ENCODE measurements at regions not wholly inside any gene's neighbourhood (a gene's known extent, or its start where the extent isn't known, plus 50 kb on each side); places are given as distances from the start of the nearest gene placed in this dataset.

DNA sequence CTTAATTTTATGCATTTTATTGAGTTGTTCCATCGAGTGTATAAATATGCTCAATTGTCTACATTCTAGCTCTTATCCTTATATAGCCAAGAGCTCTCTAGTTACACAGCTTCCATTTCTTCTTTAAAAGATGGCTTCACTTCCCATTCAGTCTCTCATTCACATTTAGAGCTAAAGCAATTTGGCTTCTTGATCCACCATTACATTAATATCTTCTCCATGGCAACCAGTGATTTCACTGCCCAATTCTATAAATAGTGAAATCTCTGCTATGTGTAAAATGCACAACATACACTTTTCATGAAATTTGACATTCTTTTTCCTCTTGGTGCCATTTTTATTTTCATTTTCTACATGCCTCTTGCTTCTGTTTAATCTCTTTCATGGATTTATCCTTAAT, 696.9 kb upstream of the ATXN8OS start:
- no peak for DNase-seq

DNA sequence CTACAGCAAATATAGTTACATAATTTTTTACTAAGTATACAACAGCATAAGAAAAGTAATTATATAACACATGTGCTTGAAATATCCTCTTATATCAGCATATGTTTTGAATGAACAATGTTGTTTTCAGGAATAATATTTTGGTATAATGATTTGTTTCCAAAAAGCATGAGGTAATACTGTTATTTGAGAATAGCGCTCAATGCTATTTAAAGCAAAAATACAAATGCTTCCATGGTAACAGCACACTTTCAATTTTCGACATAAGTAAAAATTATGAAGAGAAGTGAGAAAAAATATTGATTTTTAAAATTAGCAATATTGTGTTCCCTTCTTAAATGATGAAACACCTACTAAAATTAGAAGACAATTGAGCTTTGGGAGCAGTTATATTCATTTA, 715.9 kb upstream of the ATXN8OS start:
- no peak for DNase-seq

DNA sequence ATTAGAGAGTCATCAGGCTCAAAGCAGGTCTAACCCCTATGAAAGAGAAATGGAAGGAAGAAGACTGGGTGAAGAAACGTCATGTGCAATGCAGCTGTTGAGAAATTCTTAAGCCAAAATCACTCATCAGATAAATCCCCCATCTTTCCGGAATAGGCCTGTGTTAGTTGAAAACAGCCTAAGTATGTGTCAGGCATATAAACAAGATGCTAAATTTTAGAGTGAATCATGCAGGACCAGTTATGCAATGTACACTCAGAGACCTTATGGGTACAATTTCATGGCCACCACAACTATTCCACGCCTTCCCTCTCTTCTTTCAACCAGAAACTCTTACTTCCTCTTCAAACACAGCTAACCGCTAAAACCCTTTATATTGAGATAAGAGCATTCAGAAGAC, 717.7 kb upstream of the ATXN8OS start:
- DNase-seq = no peak

DNA sequence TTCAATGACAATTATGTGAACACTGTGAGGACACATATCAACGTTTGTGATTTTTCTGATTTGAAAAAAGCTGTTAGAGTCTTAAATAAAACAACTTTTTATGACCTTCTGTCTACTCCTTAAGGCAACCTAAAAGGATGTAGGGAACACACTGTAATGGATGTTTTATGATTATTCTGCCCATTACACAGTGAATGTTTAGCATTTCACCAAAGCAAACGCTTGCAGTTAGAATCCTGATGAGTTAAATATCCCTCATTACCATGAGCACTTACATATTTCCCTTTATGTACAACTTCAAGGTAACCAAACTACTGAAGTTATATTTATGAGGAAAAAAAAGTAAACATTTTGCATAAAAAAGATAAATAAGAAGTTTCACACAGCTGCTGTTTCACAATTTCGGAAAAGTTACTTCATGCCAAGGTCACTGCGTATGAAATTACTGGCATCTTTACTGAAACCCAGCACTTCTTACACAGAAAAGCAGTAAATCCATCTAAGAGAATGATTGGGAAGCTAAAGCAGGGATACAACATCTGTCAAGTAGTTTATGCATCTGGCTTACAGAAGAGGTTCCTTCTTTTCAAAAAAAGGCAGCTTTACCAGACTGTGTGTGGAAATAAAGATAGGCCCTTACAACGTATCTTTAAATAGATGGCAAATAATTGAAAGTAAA, 733.7 kb upstream of the ATXN8OS start:
- no peak for DNase-seq

GRCh38 chr13:69363360-69363759, 744.3 kb upstream of the ATXN8OS start:
- no peak for DNase-seq

- no peak for DNase-seq
These were observed 776.4 kb upstream of the ATXN8OS start for GRCh38 chr13:69331245-69331644.

- peak; percentile 36 for DNase-seq
These were observed 783.3 kb upstream of the ATXN8OS start for GRCh38 chr13:69324090-69324886.

DNA sequence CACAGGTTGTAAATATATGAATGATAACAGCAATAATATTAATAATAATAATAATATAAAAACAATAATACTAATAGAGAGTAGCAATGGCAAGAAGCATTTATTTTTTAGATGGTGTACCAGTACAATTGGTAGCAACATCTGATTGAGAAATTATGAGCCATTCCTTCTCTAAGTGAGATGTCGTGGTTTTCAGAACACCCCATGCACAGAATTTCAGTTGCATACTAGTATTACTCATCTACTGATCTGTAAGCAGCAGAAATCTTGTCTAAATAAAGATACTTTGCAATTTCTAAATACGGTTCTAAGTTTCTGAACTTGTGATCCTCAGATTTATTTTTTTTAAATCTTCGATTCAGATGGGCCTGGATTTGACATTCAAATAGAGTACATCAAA, 788.0 kb upstream of the ATXN8OS start:
- DNase-seq = no peak

- DNase-seq = no peak
These were observed 792.6 kb upstream of the ATXN8OS start for GRCh38 chr13:69315039-69315438.

DNA sequence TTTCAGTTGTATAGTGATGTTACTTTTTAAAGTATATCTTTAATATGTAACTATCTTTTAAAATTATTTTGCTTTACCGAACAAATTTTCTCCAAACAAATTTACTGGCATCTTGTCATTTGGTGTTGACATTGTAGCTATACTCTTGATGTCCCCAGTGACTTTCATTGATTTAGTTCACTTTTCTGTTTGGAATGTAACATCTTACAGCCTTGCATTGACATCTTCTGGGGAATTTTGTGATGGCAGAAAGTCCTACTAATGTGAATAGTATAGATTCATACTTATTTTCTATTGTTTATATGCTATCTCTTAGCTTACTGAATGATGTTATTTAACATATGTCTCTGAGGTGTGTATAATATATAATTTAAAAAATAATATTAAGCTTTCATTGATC, 800.9 kb upstream of the ATXN8OS start:
- DNase-seq = no peak

DNA sequence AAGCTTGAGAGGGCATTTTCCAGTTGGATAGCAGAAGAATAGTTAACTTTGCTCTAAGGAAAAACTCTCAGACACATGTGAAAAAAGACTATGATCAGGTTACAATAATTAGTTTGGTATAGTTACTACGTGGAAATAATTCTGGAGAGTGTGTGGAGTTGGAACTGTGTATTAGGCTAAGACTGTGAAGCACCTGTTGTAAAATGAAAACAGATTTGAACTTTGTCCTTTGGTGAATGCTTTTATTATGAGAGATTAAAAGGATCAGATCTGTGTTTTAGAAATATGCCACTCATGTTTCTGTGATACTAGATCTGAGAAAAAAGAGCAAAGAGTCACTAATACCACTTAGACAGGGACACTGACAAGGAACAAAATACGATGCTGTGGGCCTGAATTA, 807.5 kb upstream of the ATXN8OS start:
- no peak for DNase-seq

- DNase-seq = no peak
These were observed 811.5 kb upstream of the ATXN8OS start for GRCh38 chr13:69296130-69296529.

DNA sequence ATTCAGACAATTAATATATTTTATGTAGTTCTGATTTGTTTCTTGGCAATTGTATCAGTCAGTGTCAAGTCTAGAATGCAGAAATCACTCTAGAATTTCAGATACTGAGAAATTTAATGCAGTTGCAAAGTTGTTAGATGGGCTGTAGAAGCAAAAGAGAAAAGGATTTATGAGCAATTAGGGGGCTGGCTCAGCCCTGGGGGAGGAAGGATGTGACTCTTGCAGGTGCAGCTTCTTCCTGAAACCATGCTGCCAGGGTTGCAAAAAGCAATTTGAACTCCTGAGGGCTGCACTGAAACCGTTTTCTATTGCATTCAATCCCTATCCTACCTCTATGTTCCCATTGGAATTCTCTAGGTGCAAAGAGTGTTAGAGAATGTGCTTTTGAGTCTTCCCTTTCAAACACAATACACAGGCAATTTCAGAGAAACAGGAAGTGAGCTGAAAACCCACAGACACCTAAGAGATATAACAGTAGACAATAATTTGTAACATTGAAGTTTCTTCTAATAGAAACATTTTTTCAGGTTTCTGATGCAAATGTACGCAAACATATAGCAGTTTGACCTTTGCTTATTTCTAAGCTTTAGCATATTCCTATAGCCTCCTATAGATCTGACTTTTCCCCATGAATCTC, 814.7 kb upstream of the ATXN8OS start:
- no peak for DNase-seq

DNA sequence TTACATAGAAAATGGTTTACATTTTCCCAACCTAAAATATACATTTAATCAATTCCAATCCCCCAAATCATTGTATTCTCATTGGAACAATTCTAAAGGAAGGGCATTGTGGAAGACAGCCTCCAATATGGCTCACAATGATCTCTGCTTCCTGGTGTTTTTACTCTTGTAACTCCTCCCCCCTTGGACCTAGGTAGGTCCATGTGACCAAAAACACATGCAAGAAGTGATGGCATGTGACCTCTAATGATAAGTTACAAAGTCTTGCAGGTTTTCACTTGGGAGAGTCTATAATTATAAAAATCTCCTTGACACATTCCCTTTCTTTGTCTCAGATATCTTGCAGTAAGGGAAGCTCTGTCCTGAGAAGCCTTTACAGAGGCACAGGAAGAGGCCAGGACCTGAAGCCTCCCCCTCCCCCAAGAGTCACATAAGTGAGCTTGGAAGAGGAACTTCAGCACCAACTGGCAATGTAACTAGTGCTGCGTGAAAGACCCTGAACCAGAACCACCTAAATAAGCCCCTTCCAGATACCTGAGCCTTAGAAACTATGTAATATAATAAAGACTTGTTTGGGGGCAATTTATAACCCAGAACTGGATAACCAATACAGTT, 816.2 kb upstream of the ATXN8OS start:
- DNase-seq = no peak

GRCh38 chr13:69288026-69288425, 819.6 kb upstream of the ATXN8OS start:
- DNase-seq = no peak

- no peak for DNase-seq
These were observed 820.5 kb upstream of the ATXN8OS start for GRCh38 chr13:69287050-69287698.

GRCh38 chr13:69283837-69284236, 823.8 kb upstream of the ATXN8OS start:
- no peak for DNase-seq

GRCh38 chr13:69283301-69283700, 824.3 kb upstream of the ATXN8OS start:
- no peak for DNase-seq

GRCh38 chr13:69280399-69280798, 827.2 kb upstream of the ATXN8OS start:
- no peak for DNase-seq

DNA sequence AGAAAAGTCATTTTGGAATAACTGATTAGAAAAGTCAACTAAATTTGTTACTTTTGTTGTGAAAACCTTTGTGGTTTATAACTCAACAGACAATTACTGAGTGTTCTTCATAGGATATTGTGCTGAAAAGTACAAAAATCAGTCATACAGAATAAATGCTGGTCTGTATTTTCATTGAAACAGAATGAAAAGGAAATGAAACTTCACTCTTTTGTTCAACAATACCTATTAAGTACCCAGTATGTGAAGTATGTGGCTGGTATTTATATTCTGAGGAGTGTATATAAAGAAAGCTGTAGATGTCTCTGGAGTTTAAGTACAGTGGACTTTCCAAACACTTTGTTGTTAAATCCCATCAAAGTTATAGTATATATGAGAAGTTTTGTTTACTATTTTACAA, 828.4 kb upstream of the ATXN8OS start:
- DNase-seq = no peak

GRCh38 chr13:69274231-69274630, 833.4 kb upstream of the ATXN8OS start:
- DNase-seq = no peak

DNA sequence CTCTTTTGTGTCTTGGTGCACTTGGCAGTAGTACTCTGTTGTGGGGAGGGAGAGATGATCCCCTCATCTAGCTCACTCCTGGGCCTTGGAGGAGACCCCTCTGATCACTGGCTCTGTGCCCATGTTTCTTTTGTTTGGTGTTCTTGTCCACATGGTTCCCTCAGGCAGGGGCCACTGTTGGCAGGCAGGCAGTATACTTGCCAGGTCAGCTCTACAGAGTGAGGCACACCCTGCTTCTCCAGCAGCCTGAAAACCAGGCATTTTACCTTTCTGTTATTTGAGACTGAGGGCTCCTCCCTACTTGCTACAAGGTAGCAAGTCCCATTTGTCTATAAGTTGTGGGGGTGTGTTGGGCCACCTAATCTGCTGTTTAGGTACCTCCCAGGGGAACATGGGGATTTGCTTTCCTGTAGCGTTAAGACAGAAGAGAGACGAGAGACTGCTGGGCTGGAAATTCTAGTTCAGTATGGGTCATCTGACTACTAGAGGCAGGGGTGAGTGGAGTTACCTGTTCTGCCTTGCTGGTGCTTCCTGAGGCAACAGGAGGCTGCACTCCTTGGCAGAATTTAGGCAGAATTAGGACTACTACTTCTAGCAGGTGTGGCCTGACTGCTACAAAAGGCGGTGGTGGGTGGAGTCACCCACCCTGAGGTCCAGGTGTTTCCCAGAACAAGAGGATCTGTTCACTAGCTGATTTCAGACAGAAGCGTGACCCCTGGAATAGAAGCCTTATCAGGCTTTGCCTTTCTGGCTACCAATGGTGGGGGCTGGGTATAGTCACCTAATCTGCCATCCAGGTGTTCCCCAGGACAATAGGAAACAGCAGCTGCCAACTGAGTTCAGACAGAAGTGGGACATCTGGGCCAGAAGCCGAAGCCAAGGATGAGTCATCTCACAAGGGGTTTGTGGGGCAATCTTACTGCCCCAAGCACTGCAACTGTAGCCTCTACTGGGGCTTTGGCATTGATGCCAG, 843.0 kb upstream of the ATXN8OS start:
- peak; percentile 40 for DNase-seq

Measured in NCI-H345 (cell line).